DOHH2 (cell line): ENCODE measurements at regions not wholly inside any gene's neighbourhood (a gene's known extent, or its start where the extent isn't known, plus 50 kb on each side); places are given as distances from the start of the nearest gene placed in this dataset.
"Not testable (repeated sequence)": the region's sequence is repeated elsewhere in the genome, so short reads cannot be mapped to it uniquely, and the experiment has no call there.

Experiments
- EZH2phosphoT487 ChIP-seq: fragments of 200-600 bp; sonication (generic); IDR thresholded peaks from 2 replicates; pipeline ENCODE4 v1.6.1; 2017; ENCODE audit warnings: borderline replicate concordance, mild to moderate bottlenecking, antibody characterized with exemption, low read length, moderate library complexity, mixed read lengths
- TF ChIP-seq, protein P1 (sequence below): fragments of 200-600 bp; sonication (generic); IDR thresholded peaks from one replicate; pipeline ENCODE4 v1.5.1; 2014; ENCODE audit warnings: antibody characterized with exemption, mild to moderate bottlenecking, low read depth, low read length; ENCODE audit not compliant: poor library complexity, severe bottlenecking

GRCh38 chr5:166742951-166743350 is 1548.5 kb upstream of the WWC1 start:
- TF ChIP-seq EZH2phosphoT487, result not testable (repeated sequence)
- TF ChIP-seq, protein P1, sequence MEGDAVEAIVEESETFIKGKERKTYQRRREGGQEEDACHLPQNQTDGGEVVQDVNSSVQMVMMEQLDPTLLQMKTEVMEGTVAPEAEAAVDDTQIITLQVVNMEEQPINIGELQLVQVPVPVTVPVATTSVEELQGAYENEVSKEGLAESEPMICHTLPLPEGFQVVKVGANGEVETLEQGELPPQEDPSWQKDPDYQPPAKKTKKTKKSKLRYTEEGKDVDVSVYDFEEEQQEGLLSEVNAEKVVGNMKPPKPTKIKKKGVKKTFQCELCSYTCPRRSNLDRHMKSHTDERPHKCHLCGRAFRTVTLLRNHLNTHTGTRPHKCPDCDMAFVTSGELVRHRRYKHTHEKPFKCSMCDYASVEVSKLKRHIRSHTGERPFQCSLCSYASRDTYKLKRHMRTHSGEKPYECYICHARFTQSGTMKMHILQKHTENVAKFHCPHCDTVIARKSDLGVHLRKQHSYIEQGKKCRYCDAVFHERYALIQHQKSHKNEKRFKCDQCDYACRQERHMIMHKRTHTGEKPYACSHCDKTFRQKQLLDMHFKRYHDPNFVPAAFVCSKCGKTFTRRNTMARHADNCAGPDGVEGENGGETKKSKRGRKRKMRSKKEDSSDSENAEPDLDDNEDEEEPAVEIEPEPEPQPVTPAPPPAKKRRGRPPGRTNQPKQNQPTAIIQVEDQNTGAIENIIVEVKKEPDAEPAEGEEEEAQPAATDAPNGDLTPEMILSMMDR, result not testable (repeated sequence)
